A673 (cell line): ENCODE measurements at regions not wholly inside any gene's neighbourhood (a gene's known extent, or its start where the extent isn't known, plus 50 kb on each side); places are given as distances from the start of the nearest gene placed in this dataset.

ENCODE experiments used
- EZH2 ChIP-seq: fragments of 200-600 bp; sonication (generic); IDR thresholded peaks from 2 replicates; pipeline ENCODE4 v1.6.1; 2017; ENCODE audit warnings: borderline replicate concordance, low read depth, mild to moderate bottlenecking, mixed read lengths, antibody characterized with exemption, low read length; ENCODE audit not compliant: poor library complexity, severe bottlenecking
- TF ChIP-seq, protein P1 (sequence below): fragments of 300-800, 200-600 bp; sonication (generic); conservative IDR thresholded peaks from 2 replicates; pipeline ENCODE4 v1.5.1; 2017; ENCODE audit warnings: low read depth, mild to moderate bottlenecking, antibody characterized with exemption, low read length, moderate library complexity, mixed read lengths

- TF ChIP-seq, protein P1, sequence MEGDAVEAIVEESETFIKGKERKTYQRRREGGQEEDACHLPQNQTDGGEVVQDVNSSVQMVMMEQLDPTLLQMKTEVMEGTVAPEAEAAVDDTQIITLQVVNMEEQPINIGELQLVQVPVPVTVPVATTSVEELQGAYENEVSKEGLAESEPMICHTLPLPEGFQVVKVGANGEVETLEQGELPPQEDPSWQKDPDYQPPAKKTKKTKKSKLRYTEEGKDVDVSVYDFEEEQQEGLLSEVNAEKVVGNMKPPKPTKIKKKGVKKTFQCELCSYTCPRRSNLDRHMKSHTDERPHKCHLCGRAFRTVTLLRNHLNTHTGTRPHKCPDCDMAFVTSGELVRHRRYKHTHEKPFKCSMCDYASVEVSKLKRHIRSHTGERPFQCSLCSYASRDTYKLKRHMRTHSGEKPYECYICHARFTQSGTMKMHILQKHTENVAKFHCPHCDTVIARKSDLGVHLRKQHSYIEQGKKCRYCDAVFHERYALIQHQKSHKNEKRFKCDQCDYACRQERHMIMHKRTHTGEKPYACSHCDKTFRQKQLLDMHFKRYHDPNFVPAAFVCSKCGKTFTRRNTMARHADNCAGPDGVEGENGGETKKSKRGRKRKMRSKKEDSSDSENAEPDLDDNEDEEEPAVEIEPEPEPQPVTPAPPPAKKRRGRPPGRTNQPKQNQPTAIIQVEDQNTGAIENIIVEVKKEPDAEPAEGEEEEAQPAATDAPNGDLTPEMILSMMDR: no peak
- TF ChIP-seq EZH2: no peak
These were observed 125.5 kb upstream of the ERRFI1 start for GRCh38 chr1:8151647-8152046.
